GM18511 (cell line): ENCODE measurements at regions not wholly inside any gene's neighbourhood (a gene's known extent, or its start where the extent isn't known, plus 50 kb on each side); places are given as distances from the start of the nearest gene placed in this dataset.
A peak's percentile ranks its signal among the peaks of the same experiment; 100 is the strongest.
"Not testable (repeated sequence)": the region's sequence is repeated elsewhere in the genome, so short reads cannot be mapped to it uniquely, and the experiment has no call there.

Experiments used
- ATAC-seq: cut with Tn5 transposase; IDR thresholded peaks from one replicate; pipeline ENCODE4 v1.9.1; 2021; ENCODE audit warnings: mild to moderate bottlenecking, moderate library complexity; ENCODE audit not compliant: unreplicated experiment

- peak; percentile 69 for ATAC-seq
Observed at GRCh38 chr3:159260049-159260662, 458.3 kb downstream of the MFSD1 start.

- ATAC-seq, result not testable (repeated sequence)
Observed at GRCh38 chr3:159261333-159261732, 459.5 kb downstream of the MFSD1 start.

GRCh38 chr3:159263750-159264553 is 462.1 kb downstream of the MFSD1 start:
- ATAC-seq, result no peak

- ATAC-seq, result no peak
Observed at GRCh38 chr3:159265705-159266104, 463.9 kb downstream of the MFSD1 start.

- no peak for ATAC-seq
Observed at GRCh38 chr3:159266779-159267178, 464.9 kb downstream of the MFSD1 start.

- ATAC-seq, result no peak
Observed at GRCh38 chr3:159271799-159272512, 470.1 kb downstream of the MFSD1 start.

- no peak for ATAC-seq
Observed at GRCh38 chr3:159273070-159273469, 471.2 kb downstream of the MFSD1 start.

GRCh38 chr3:159273608-159274007 is 471.8 kb downstream of the MFSD1 start:
- ATAC-seq, result no peak

GRCh38 chr3:159275741-159276140 is 473.9 kb downstream of the MFSD1 start:
- ATAC-seq, result no peak

GRCh38 chr3:159277814-159278213 is 476.0 kb downstream of the MFSD1 start:
- no peak for ATAC-seq

GRCh38 chr3:159280386-159281191 is 478.7 kb downstream of the MFSD1 start:
- ATAC-seq, result no peak

GRCh38 chr3:159293493-159293892 is 491.6 kb downstream of the MFSD1 start:
- ATAC-seq, result no peak

- no peak for ATAC-seq
Observed at GRCh38 chr3:159301961-159302360, 500.1 kb downstream of the MFSD1 start.

- ATAC-seq, result no peak
Observed at GRCh38 chr3:159305017-159305416, 503.2 kb downstream of the MFSD1 start.

- ATAC-seq, result not testable (repeated sequence)
Observed at GRCh38 chr3:159316706-159317105, 514.9 kb downstream of the MFSD1 start.

GRCh38 chr3:159319156-159319555 is 517.3 kb downstream of the MFSD1 start:
- no peak for ATAC-seq

- ATAC-seq, result peak; percentile 84
Observed at GRCh38 chr3:159322322-159322939, 520.6 kb downstream of the MFSD1 start.

GRCh38 chr3:159323848-159324247 is 522.0 kb downstream of the MFSD1 start:
- ATAC-seq, result no peak

GRCh38 chr3:159326998-159327397 is 525.1 kb downstream of the MFSD1 start:
- ATAC-seq, result no peak

GRCh38 chr3:159332535-159333099 is 530.8 kb downstream of the MFSD1 start:
- no peak for ATAC-seq
